A549 (cell line): ENCODE measurements at regions not wholly inside any gene's neighbourhood (a gene's known extent, or its start where the extent isn't known, plus 50 kb on each side); places are given as distances from the start of the nearest gene placed in this dataset.

Experiments used
- CBX8 ChIP-seq: fragments of 200-600 bp; sonication (generic); IDR thresholded peaks from 2 replicates; pipeline ENCODE4 v1.6.1; 2016
- CTCF ChIP-seq: fragments of >200 bp; sonication (Bioruptor Twin); formaldehyde crosslinking; IDR thresholded peaks from 3 replicates; pipeline ENCODE4 v1.5.1; 2016
- EHMT2 ChIP-seq: fragments of 200-600 bp; sonication (generic); IDR thresholded peaks from 2 replicates; pipeline ENCODE4 v1.6.1; 2016; ENCODE audit warnings: antibody characterized with exemption, low read depth, mild to moderate bottlenecking, moderate library complexity
- EP300 ChIP-seq, 2 experiments: fragments of >200 bp; sonication (Bioruptor Twin); formaldehyde crosslinking; IDR thresholded peaks; 2 replicates in 1 of 2; 3 replicates in 1 of 2; pipeline ENCODE4 v1.6.1; 2016 to 2017
- FOSL2 ChIP-seq, 2 experiments: fragments of 450-650 bp in 1 of 2; fragments of >200 bp in 1 of 2; sonication (Bioruptor Twin) in 1 of 2; formaldehyde crosslinking; IDR thresholded peaks; 2 replicates each; pipeline versions ENCODE4 v1.5.0 to v1.6.1; 2016 to 2020; ENCODE audit warnings: mild to moderate bottlenecking in 1 of 2, moderate library complexity in 1 of 2
- KDM1A ChIP-seq: fragments of 200-600 bp; sonication (generic); IDR thresholded peaks from 2 replicates; pipeline ENCODE4 v1.6.1; 2016; ENCODE audit warnings: low read depth, mild to moderate bottlenecking
- POLR2A ChIP-seq: IDR thresholded peaks from 2 replicates; pipeline ENCODE4 v1.6.1; 2012; ENCODE audit warnings: mild to moderate bottlenecking, low read length
- RAD21 ChIP-seq, 2 experiments: fragments of >200 bp in 1 of 2; sonication (Bioruptor Twin) in 1 of 2; formaldehyde crosslinking in 1 of 2; IDR thresholded peaks in 1 of 2; conservative IDR thresholded peaks in 1 of 2; 2 replicates in 1 of 2; 3 replicates in 1 of 2; pipeline ENCODE4 v1.6.1; 2012 to 2018; ENCODE audit warnings: inconsistent platforms in 1 of 2
- REST ChIP-seq: fragments of 200-600 bp; sonication (generic); IDR thresholded peaks from 2 replicates; pipeline ENCODE4 v1.6.1; 2016; ENCODE audit warnings: antibody characterized with exemption, mild to moderate bottlenecking, moderate library complexity
- TF ChIP-seq, protein P1 (sequence below): fragments of >200 bp; sonication (Bioruptor Twin); formaldehyde crosslinking; IDR thresholded peaks from 3 replicates; pipeline ENCODE4 v1.6.1; 2016
- TF ChIP-seq, protein P2 (sequence below): fragments of 250-450 bp; sonication (Bioruptor Pico); IDR thresholded peaks from 2 replicates; pipeline ENCODE4 v1.5.0; 2021; ENCODE audit warnings: mild to moderate bottlenecking, moderate library complexity, borderline replicate concordance

DNA sequence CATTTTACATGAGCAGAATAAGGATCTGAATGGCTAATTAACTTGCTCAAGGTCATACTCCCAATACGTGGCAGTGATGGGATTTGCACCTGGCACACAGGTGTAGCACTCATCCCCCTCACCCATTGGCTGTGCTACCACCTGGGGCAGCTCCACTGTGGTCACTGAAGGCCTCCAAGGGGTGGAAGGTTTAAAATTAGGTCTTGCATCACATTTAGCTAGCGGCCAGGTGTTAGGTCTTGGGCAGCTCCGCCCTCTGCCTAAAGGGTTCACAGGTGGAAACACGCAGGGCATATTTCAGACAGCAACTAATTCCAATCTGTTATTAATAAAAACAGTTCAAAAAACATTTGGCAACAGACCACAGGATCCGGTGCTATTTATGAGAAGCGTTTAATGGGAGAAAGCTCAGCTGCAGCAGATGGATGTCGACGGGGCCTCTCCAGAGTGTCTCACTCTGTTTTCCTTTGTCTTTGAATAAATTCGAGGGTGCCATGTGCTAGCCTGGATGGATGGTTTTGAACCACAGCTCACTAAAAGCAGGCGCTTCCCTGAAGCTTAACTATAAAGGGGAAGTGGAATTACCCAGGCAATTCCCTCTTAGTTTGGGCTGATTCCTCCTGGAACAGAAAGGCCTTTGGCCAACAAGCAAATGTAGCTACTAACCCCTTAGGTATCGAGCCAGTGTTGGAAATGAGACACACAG lies 1017.6 kb downstream of the TYW1 start:
- no peak for TF ChIP-seq RAD21 (conservative IDR thresholded peaks at IDR 0.05 in 1 of 2, IDR thresholded peaks at IDR 0.05 in 1 of 2)
- TF ChIP-seq POLR2A, result no peak
- no peak for TF ChIP-seq FOSL2 (IDR thresholded peaks at IDR 0.05)
- TF ChIP-seq FOSL2 (CRISPR knock-in tag; IDR thresholded peaks at IDR 0.05), result no peak
- TF ChIP-seq EP300 (IDR thresholded peaks at IDR 0.05), result no peak
- TF ChIP-seq CTCF, result no peak
- TF ChIP-seq REST, result no peak
- TF ChIP-seq, protein P1, sequence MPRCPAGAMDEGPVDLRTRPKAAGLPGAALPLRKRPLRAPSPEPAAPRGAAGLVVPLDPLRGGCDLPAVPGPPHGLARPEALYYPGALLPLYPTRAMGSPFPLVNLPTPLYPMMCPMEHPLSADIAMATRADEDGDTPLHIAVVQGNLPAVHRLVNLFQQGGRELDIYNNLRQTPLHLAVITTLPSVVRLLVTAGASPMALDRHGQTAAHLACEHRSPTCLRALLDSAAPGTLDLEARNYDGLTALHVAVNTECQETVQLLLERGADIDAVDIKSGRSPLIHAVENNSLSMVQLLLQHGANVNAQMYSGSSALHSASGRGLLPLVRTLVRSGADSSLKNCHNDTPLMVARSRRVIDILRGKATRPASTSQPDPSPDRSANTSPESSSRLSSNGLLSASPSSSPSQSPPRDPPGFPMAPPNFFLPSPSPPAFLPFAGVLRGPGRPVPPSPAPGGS, result no peak
- no peak for TF ChIP-seq CBX8
- TF ChIP-seq EHMT2, result no peak
- TF ChIP-seq, protein P2, sequence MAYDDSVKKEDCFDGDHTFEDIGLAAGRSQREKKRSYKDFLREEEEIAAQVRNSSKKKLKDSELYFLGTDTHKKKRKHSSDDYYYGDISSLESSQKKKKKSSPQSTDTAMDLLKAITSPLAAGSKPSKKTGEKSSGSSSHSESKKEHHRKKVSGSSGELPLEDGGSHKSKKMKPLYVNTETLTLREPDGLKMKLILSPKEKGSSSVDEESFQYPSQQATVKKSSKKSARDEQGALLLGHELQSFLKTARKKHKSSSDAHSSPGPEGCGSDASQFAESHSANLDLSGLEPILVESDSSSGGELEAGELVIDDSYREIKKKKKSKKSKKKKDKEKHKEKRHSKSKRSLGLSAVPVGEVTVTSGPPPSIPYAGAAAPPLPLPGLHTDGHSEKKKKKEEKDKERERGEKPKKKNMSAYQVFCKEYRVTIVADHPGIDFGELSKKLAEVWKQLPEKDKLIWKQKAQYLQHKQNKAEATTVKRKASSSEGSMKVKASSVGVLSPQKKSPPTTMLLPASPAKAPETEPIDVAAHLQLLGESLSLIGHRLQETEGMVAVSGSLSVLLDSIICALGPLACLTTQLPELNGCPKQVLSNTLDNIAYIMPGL, result no peak
- TF ChIP-seq KDM1A, result no peak
